ENCODE measurements at regions not wholly inside any gene's neighbourhood (a gene's known extent, or its start where the extent isn't known, plus 50 kb on each side); places are given as distances from the start of the nearest gene placed in this dataset.

DNA sequence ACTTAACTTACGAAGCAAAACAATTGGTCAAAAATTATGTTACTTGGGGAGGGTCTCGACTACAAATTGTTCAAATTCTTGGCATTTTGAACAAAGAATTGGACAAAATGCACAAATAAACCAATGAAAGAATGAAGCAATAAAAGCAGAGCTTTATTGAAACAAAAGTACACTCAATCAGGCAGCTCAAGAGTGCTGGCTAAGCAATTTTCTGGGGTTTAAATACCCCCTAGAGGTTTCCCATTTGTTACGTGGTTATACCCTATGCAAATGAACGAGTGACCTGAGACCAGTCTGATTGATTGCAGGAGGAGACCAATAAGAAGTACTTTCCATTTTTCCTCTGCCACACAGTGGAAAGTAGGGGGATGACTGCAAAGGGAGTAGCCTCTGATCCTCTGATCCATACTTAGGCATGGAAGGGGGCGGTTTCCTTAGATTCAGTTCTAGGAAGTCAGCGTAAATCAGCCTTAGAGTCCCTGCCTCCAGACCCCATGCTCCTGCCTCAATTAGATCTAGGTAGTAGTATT, 228.6 kb downstream of the EFNB2 start:
- H2AK9ac ChIP-seq (replicated peaks; ENCODE audit: low read depth, low read length, poor library complexity) = no peak overlapping the region
- no peak overlapping the region for H3K4ac ChIP-seq (ENCODE audit: low read depth, low read length)
- H2BK5ac ChIP-seq (ENCODE audit: low read depth, low read length, poor library complexity, severe bottlenecking) = no peak overlapping the region
- no peak overlapping the region for H3K23ac ChIP-seq (ENCODE audit: low read depth, low read length)
- H3K9me1 ChIP-seq (ENCODE audit: insufficient read depth, low read length) = no peaks in the 10 kb centered on the region
- H2AK5ac ChIP-seq (ENCODE audit: low read depth, low read length) = no peak overlapping the region
- H3K4me2 ChIP-seq (ENCODE audit: low read depth, low read length) = no peak overlapping the region
- no peak overlapping the region for H2AFZ ChIP-seq (replicated peaks; ENCODE audit: low read length, poor library complexity)
- H3K4me1 ChIP-seq (ENCODE audit: control insufficient read depth, insufficient read depth, low read length) = no peaks in the 10 kb centered on the region
- H4K20me1 ChIP-seq (ENCODE audit: insufficient read depth, low read length) = no peaks in the 10 kb centered on the region
- H3K14ac ChIP-seq (replicated peaks; ENCODE audit: low read depth, low read length) = no peak overlapping the region
- ChIA-PET POLR2A (ENCODE audit: unreplicated experiment) (no interaction called here), CTCF (no interaction called here)
- H3K36me3 ChIP-seq (ENCODE audit: control insufficient read depth, insufficient read depth, low read length) = no peaks in the 10 kb centered on the region
- H2BK20ac ChIP-seq (ENCODE audit: low read depth, low read length) = no peak overlapping the region
- no peak overlapping the region for H2BK120ac ChIP-seq (ENCODE audit: low read depth, low read length)
- ATAC-seq (ENCODE audit: low read depth) (no peak), DNase-seq (no peak)
- no peak overlapping the region for H3K27ac ChIP-seq (ENCODE audit: insufficient read depth, low read length)
- TF ChIP-seq, protein P1, sequence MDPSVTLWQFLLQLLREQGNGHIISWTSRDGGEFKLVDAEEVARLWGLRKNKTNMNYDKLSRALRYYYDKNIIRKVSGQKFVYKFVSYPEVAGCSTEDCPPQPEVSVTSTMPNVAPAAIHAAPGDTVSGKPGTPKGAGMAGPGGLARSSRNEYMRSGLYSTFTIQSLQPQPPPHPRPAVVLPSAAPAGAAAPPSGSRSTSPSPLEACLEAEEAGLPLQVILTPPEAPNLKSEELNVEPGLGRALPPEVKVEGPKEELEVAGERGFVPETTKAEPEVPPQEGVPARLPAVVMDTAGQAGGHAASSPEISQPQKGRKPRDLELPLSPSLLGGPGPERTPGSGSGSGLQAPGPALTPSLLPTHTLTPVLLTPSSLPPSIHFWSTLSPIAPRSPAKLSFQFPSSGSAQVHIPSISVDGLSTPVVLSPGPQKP (IDR thresholded peaks at IDR 0.05; ENCODE audit: borderline replicate concordance, low read depth, low read length) = no peak
- no peak for TF ChIP-seq POLR2A (IDR thresholded peaks at IDR 0.05; ENCODE audit: low read depth, low read length)
- peak; percentile 52 for TF ChIP-seq MAFK (IDR thresholded peaks at IDR 0.05; ENCODE audit: low read depth, low read length)
- no peak for TF ChIP-seq RCOR1 (IDR thresholded peaks at IDR 0.05; ENCODE audit: insufficient replicate concordance, low read length)
- no peak overlapping the region for H4K5ac ChIP-seq (ENCODE audit: low read depth, low read length)
- H4K8ac ChIP-seq (ENCODE audit: low read depth in 2 of 2, low read length in 2 of 2) = no peak overlapping the region
- no peak overlapping the region for H3K4me3 ChIP-seq (ENCODE audit: insufficient read depth, low read depth, low read length)
- no peak overlapping the region for H3K9ac ChIP-seq (ENCODE audit: low read depth, low read length)
- no peak overlapping the region for H2BK15ac ChIP-seq (ENCODE audit: low read depth, low read length)
- dilution Hi-C loops (cut with HindIII; ENCODE audit: low sequenced_read_pairs, unreplicated experiment) (no loop called here), intact Hi-C loops (cut with micrococcal nuclease) (no loop called here), in situ Hi-C loops (cut with MboI; ENCODE audit: low sequenced_read_pairs) (no loop called here)
- no TSS peak for BruUV-seq (replicated peaks)
- H3K79me1 ChIP-seq (ENCODE audit: low read depth in 1 of 2, low read length in 2 of 2) = no peaks in the 10 kb centered on the region
- H4K91ac ChIP-seq (ENCODE audit: insufficient read depth, low read depth, low read length) = no peak overlapping the region
- no peaks in the 10 kb centered on the region for H3K9me3 ChIP-seq (ENCODE audit: control insufficient read depth, insufficient read depth, low read length)
- no peak overlapping the region for H3K18ac ChIP-seq (ENCODE audit: low read depth, low read length)
- no CpG with 5 or more reads among the region's 6 CpGs for WGBS, 2 experiments (ENCODE audit: extremely low coverage in 2 of 2, insufficient read length in 1 of 2)
- H3K56ac ChIP-seq (ENCODE audit: extremely low read depth, insufficient read depth, low read length) = no peak overlapping the region
- no peaks in the 10 kb centered on the region for H3K27me3 ChIP-seq (ENCODE audit: control insufficient read depth, insufficient read depth, low read length)

Data from IMR-90 (cell line).